ENCODE measurements at regions not wholly inside any gene's neighbourhood (a gene's known extent, or its start where the extent isn't known, plus 50 kb on each side); places are given as distances from the start of the nearest gene placed in this dataset.

DNA sequence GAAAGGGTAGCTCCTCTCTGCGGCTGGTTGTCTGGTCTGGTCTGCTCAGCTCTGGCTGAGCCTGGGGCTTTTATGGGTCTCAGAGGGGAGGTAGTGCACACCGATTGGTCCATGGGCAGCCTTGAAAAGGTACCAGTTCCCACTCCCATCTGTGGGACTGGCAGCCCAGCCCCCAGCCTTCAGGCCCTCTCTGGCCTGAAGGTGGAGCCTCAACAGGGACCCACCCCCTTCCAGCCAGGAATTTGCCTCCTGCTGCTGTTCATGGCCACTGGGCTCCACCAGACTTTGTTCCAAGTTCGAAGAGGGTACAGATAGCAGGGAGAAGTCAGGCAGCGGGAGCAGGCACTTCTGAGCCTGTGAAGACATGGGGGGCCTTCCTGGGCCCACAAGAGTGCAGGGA, 165.3 kb upstream of the SLC27A6 start:
- H3K4me3 ChIP-seq (ENCODE audit: low read depth, poor library complexity, severe bottlenecking) = no peak overlapping the region
- intact Hi-C loops (cut with DNase I; ENCODE audit: low total_unique reads) = no loop called here
- DNase-seq (ENCODE audit: low spot score in 2 of 2) = no peak
- 88 to 90% methylated on average over 4 of the region's 4 CpGs for WGBS, 2 donors
- TF ChIP-seq POLR2A (IDR thresholded peaks at IDR 0.05) = no peak
- TF ChIP-seq, protein P1, sequence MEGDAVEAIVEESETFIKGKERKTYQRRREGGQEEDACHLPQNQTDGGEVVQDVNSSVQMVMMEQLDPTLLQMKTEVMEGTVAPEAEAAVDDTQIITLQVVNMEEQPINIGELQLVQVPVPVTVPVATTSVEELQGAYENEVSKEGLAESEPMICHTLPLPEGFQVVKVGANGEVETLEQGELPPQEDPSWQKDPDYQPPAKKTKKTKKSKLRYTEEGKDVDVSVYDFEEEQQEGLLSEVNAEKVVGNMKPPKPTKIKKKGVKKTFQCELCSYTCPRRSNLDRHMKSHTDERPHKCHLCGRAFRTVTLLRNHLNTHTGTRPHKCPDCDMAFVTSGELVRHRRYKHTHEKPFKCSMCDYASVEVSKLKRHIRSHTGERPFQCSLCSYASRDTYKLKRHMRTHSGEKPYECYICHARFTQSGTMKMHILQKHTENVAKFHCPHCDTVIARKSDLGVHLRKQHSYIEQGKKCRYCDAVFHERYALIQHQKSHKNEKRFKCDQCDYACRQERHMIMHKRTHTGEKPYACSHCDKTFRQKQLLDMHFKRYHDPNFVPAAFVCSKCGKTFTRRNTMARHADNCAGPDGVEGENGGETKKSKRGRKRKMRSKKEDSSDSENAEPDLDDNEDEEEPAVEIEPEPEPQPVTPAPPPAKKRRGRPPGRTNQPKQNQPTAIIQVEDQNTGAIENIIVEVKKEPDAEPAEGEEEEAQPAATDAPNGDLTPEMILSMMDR (IDR thresholded peaks at IDR 0.05) = no peak

DNA sequence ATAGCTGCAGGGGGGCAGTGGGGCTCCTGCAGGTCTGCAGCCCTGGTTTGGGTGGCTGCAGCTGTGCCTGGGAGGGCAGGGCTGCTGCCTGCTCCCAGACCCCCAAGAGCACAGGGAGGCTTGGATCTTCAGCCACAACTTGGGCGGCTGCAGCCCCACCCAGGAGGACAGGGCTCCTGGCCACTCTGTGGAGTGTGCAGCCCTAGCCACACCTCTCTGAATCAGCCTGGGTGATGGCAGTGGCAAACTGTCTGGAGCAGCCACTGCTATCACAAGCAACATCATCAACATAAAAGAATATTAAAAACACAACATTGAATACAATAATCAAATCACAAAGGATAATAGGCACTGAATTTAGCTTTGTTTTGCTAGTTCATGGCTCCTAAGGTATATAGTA, 164.9 kb upstream of the SLC27A6 start:
- no peak for TF ChIP-seq POLR2A (IDR thresholded peaks at IDR 0.05)
- TF ChIP-seq, protein P1 (IDR thresholded peaks at IDR 0.05) = no peak
- DNase-seq (ENCODE audit: low spot score in 2 of 2) = no peak
- no peak overlapping the region for H3K4me3 ChIP-seq (ENCODE audit: low read depth, poor library complexity, severe bottlenecking)
- intact Hi-C loops (cut with DNase I; ENCODE audit: low total_unique reads) = no loop called here
- 70 to 100% methylated on average over 1 of the region's 1 CpG for WGBS, 2 donors

DNA sequence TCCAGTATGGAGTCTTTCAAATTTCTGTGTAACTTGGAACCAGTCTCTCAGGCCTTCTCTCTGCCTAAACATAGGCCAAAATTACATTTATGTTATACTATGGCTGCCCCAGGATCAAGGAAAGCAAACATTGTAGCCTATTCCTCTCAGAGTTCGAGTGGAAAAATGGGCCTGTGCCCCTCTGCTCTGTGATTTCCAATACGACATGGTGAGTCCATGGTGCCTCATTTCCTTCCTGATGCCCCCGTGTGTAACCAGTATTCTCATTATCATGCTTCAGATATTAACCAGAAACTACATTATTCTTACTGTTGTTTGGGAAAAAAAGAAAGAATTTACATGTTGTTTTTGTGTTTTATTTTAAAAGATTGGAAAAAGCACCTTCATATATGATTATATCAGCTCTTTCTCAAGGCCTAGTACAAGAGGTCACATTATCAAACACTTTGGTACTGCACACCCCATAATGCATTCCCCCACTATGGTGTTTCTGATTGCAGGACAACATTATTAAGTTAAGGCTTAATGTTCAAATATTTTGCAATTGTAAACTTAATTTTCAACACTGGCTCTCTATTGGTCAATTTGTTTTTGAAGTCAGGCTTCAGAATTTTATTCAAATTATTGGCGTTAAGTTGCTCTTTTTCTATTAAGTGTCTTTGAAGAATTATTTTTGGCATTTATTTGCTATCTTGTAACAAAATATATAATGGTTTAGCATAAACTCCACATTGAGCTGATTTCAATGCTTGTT, 151.8 kb upstream of the SLC27A6 start:
- no peak for DNase-seq (ENCODE audit: low spot score in 2 of 2)
- intact Hi-C loops (cut with DNase I; ENCODE audit: low total_unique reads) = no loop called here
- H3K4me3 ChIP-seq (ENCODE audit: low read depth, poor library complexity, severe bottlenecking) = no peak overlapping the region
- WGBS, 2 donors = 82 to 88% methylated on average over 4 of the region's 4 CpGs
- TF ChIP-seq, protein P1 (IDR thresholded peaks at IDR 0.05) = no peak
- TF ChIP-seq POLR2A (IDR thresholded peaks at IDR 0.05) = no peak

DNA sequence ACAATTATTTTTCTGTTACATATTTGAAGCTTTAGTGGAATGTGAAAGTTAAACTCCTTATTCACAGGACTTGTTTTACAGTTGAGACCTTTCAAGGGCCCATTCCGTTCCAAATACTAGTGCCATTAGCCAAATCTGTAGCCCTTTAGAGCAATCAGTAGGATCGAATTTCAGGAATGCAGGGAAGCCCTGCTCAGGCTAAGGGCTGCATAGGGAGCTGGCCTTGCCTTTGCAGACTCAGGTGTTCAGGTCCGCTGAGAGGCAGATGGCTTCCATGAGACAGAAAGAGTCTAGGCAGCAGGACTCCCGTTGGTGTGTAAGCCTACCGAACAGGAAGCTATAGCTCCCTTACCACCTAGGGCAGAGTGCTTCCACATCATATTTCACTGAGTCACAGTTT, 150.1 kb upstream of the SLC27A6 start:
- DNase-seq (ENCODE audit: low spot score in 2 of 2) = no peak
- no peak for TF ChIP-seq POLR2A (IDR thresholded peaks at IDR 0.05)
- TF ChIP-seq, protein P1 (IDR thresholded peaks at IDR 0.05) = no peak
- intact Hi-C loops (cut with DNase I; ENCODE audit: low total_unique reads) = no loop called here
- H3K4me3 ChIP-seq (ENCODE audit: low read depth, poor library complexity, severe bottlenecking) = no peak overlapping the region
- 64 to 68% methylated on average over 5 of the region's 5 CpGs for WGBS, 2 donors

DNA sequence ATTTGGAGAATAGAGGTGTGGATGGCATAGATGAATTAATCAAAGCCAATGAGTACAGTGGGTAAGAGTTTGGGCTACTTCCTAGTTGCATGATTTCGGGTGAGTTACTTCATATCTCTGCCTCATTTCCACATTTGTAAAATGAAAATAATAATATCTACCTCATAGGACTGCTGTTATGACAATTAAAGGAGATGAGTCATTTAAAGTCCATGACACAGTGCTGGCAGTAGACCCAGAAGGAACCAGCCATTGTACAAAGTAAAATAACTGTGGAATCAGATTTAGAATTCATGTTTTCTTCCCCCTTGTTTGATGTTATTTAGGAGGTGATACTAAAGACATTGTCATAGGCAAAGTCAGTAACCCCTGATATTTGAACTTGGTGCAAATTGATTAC, 139.5 kb upstream of the SLC27A6 start:
- intact Hi-C loops (cut with DNase I; ENCODE audit: low total_unique reads) = no loop called here
- no peak overlapping the region for H3K4me3 ChIP-seq (ENCODE audit: low read depth, poor library complexity, severe bottlenecking)
- TF ChIP-seq POLR2A (IDR thresholded peaks at IDR 0.05) = no peak
- TF ChIP-seq, protein P1 (IDR thresholded peaks at IDR 0.05) = no peak
- 37 to 51% methylated on average over 1 of the region's 1 CpG for WGBS, 2 donors
- DNase-seq (ENCODE audit: low spot score in 2 of 2) = no peak

DNA sequence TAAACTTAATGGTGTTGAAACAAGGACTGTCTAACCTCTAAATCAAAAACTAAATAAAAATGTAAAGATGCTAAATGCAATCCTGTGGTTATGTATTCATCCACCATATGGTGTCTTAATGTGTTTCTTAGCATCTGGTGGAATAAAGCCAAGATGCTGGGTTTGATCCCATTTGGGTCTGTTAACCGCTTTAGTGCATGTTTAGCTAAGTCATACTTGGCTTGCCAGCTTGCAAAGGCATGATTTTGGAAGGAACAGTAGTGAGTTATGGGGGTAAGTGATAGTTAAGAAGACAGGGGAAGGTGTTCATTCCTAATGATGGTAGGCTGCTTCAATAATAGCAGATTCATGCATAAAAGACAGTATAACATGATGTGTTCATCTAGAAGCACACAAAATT, 139.0 kb upstream of the SLC27A6 start:
- no peak for DNase-seq (ENCODE audit: low spot score in 2 of 2)
- intact Hi-C loops (cut with DNase I; ENCODE audit: low total_unique reads) = no loop called here
- WGBS, 2 donors = 89 to 90% methylated on average over 1 of the region's 1 CpG
- no peak overlapping the region for H3K4me3 ChIP-seq (ENCODE audit: low read depth, poor library complexity, severe bottlenecking)
- no peak for TF ChIP-seq POLR2A (IDR thresholded peaks at IDR 0.05)
- TF ChIP-seq, protein P1 (IDR thresholded peaks at IDR 0.05) = no peak
